AG09319 (cell line): ENCODE measurements at regions not wholly inside any gene's neighbourhood (a gene's known extent, or its start where the extent isn't known, plus 50 kb on each side); places are given as distances from the start of the nearest gene placed in this dataset.

Source experiments
- DNase-seq: peaks from one replicate; pipeline ENCODE4 v3.0.0-alpha.2; 2010; ENCODE audit warnings: low read depth; ENCODE audit errors: extremely low read depth
- TF ChIP-seq, protein P1 (sequence below): IDR thresholded peaks from 2 replicates; pipeline ENCODE4 v1.5.1; 2011; ENCODE audit warnings: low read depth, mild to moderate bottlenecking, inconsistent platforms, low read length, moderate library complexity

DNA sequence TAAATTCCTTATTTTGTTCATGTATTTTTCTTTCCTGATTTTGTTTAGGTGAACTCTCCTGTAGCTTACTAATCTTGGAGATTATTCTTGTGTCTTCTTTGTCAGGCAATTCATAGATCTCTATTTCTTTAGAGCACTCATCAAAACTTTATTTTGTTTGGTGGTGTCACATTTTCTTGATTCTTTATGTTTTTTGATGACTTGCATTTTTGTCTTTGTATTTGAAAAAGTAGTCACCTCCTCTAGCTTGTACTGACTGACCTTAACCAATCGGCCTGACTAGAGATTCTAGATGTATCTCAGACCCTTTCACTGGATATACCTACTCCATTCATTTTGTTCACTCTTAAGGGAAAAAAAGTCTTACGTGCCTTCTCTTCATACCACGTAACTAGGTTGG, 986.3 kb upstream of the LRRTM1 start:
- TF ChIP-seq, protein P1, sequence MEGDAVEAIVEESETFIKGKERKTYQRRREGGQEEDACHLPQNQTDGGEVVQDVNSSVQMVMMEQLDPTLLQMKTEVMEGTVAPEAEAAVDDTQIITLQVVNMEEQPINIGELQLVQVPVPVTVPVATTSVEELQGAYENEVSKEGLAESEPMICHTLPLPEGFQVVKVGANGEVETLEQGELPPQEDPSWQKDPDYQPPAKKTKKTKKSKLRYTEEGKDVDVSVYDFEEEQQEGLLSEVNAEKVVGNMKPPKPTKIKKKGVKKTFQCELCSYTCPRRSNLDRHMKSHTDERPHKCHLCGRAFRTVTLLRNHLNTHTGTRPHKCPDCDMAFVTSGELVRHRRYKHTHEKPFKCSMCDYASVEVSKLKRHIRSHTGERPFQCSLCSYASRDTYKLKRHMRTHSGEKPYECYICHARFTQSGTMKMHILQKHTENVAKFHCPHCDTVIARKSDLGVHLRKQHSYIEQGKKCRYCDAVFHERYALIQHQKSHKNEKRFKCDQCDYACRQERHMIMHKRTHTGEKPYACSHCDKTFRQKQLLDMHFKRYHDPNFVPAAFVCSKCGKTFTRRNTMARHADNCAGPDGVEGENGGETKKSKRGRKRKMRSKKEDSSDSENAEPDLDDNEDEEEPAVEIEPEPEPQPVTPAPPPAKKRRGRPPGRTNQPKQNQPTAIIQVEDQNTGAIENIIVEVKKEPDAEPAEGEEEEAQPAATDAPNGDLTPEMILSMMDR, result no peak

DNA sequence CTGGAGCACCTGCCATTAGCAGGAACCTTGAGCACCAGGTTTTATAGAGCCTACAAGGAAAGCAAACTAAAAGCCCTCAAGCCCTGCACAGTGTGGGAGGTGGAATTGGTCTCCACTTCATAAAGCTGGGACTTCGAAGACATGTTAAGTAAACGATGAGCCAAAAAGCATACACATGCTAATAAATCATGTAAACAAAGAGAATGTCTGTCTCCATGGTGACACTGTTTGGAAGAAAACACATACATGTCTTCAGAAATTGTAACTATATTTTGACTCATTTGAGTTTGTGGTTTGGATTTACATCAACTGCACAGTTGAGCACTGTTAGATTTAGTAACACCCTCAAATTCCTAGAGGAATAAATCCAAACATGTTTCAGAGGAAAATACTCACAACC, 978.5 kb upstream of the LRRTM1 start:
- DNase-seq, result no peak
- TF ChIP-seq, protein P1, result no peak

More for the DNA sequence above, 986.3 kb upstream of the LRRTM1 start:
- DNase-seq, result no peak

DNA sequence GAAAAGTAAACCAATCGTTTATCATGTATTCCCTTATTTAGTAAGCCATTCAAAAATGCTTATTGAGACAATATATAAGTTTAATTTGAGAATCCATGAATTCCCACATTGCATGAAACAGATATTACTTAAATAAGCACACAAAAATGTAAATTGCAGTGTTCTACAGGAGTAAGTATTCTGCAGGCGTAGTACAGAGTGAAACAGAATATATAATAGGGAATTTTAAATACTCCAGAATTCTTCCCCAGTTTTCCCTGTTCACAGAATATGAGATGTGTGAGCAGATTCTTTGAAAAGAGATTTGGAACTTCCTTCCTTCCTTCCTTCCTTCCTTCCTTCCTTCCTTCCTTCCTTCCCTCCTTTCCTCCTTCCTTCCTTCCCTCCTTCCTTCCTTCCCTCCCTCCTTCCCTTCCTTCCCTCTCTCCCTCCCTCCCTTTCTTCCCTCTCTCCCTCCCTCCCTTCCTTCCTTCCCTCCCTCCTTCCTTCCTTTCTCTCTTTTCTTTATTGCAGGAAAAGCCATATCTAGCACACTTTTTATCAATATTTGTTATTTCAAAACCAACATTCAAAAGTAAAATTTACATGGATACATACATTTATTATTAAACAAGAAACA, 977.7 kb upstream of the LRRTM1 start:
- TF ChIP-seq, protein P1, result no peak
- DNase-seq, result no peak

DNA sequence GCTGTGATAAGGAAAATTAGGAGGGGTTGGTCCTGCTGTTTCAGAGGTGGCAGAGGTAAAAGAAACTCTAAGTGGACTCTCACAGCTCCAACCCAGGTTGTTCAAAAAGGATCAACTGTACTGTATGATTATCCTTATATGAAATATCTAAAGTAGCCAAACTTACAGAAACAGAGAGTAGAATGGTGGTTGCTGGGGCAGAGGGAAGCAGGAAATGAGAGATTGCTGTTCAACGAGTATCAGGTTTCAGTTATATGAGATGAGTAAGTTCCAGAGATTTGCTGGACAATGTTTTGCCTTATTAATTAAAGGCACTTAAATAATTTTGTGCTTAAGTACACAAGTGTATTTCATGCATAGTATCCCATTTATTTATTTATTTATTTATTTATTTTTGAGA, 972.0 kb upstream of the LRRTM1 start:
- TF ChIP-seq, protein P1, result no peak
- DNase-seq, result no peak

DNA sequence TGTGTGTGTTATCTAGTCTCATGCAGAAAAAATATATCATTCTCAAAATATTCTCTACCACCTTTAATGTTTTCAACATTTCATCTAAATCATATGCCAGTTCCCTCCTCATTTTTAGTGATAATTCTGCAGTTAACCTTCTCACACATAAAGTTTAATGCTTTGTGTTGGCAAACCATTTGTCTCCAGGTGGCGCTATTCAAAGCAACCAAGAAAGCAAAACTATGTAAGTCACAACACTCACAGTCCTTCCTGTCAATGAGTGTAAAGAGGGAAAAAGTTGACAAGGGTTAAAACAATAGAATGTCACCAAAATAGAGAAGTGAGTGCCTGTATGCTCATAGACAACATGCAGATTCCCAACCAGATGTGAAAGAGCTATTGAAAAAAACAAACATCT, 961.6 kb upstream of the LRRTM1 start:
- no peak for DNase-seq
- TF ChIP-seq, protein P1, result no peak

DNA sequence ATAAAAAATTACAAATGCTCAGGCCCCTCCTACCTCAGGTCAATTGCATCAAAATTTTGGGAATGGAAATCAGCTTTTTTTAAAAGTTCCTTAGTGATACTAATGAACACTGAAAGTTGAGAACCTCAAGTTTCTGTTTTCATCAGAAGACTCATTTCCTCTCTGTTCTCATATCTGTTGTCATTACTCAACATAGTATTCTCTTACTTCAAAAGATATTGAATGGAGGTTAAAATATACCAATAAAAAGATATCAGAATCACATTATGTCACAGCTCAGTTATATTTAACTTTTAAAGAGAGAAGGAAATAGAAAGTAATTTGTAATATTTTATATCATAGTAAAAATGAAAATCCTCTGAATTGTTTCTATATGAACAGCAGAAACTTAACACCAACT, 959.4 kb upstream of the LRRTM1 start:
- TF ChIP-seq, protein P1, result no peak
- no peak for DNase-seq

DNA sequence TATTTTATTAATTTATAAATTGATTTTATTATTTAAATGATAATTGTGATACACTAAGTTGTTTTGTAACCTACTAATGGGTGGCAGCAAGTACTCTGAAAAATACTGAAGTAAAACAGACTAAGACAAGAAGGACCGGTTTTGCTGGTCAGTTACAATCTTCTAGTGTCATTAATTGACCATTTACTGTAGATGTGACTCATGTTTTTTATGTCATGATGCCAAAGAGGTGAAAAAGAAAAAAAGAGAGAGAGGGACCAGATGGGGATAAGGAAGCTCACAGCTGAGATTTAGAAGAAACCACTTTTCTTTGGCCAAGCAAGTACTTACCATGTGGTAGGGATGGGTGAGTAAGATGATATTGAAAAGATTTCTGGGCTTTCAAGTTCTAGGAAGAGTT, 955.8 kb upstream of the LRRTM1 start:
- DNase-seq, result no peak
- TF ChIP-seq, protein P1, result no peak
